ENCODE measurements at regions not wholly inside any gene's neighbourhood (a gene's known extent, or its start where the extent isn't known, plus 50 kb on each side); places are given as distances from the start of the nearest gene placed in this dataset.

DNA sequence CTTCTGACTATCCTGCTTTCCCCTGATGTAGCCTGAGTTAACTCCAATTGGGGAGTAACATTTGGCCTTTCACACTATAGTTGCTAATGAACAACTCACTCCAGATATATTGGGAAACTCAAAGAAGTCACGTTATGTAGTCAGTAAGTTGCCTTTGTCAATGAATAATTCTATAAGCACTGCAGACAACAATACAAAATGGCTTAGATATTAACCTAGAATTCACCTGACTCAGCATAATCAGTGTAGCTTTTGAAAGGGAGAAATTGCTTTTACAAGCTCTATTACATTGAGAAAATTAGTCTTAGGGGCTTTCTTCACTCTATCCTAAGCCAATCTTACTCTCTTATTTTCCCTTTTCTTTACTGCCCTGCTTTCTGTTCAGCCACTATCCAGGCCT is 303.5 kb upstream of the NR5A2 start:
- no peak for DNase-seq

DNA sequence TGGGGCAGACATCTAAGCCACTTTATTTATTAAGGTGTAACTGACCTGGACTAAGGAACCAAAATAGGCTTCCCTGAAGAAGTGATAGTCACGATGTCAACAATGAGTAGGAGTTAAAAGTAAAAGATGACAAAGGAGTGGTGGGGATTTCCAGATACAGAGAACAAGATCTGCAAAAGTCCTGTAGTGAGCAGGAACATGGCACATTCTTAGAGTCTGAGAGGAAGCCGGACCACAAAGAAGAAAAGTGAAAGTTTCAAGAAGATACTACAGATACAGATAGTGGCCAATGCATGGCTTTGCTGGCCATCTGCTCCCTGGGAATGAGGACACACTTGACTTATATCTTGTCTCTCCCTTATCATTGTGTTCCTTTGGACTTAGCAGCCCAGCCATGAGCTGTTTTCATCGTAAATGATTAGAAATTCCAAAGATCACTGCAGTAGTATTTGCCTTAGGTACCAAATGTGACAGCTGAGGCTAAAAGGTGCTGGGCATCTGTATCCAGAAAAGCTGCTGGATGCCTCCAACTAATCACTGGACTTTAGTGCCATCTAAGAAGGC is 302.4 kb upstream of the NR5A2 start:
- no peak for DNase-seq

DNA sequence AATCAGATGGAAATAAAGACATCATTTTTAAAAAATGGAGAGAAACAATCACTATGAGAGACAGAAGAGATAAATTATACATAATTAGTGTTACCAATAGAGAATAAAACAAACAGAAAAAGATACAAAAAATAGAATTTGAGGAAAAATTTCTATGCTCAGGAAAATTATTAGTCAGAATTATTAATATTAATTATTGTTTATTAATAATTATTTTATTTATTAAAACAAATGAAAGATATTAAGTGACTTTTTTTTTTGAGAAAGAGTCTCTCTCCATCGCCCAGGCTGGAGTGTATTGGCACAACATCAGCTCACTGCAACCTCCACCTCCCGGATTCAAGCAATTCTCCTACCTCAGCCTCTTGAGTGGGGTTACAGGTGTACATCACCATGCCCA is 299.8 kb upstream of the NR5A2 start:
- DNase-seq: no peak

DNA sequence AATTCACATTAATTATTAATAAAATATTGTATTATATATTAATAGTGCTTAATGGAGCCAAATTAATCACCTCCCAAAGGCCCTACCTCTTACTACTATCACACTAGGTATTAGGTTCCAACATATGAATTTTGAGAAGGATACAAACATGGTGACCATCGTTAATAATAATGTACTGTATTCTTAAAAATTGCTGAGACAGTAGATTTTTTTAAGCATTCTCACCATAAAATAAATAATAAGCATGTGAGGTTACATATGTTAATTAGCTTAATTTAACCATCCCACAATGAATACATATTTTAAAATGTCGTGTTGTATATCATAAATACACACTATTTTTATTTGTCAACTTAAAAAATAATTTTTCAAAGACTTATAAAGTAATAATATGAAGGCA is 299.2 kb upstream of the NR5A2 start:
- no peak for DNase-seq

DNA sequence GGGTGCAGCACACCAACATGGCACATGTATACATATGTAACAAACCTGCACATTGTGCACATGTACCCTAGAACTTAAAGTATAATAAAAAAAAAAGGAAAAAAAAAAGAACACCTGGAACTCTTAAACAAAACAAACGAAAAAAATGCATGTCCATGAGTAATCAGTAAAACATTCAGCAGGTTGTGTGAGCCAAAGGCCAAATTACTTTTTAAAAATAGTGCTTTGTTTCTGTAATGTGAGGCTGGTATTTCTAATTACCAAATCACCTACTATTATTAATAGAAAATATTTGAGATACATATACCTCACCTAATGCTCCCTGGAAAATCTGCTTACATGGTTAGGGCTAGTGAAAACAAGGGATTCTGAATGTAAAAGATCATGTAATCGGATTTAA is 294.4 kb upstream of the NR5A2 start:
- DNase-seq: no peak

DNA sequence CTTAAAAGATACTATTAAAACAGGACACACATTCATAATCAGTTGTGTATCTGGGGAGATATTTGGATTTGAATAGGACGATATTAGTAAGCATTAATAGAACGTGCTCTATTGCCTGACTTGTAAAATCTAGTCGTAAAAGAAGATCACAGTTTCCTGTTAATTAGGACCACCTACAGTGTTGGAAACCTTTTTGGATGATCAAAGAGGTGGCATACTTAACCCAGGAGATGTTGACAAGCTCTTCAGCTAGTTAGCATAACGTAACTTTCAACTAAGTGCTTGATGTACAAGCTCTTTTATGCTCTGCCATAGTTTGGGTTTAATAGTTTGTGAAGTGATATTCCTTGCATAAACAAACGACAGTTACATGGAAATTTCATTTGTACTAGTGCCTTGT is 293.3 kb upstream of the NR5A2 start:
- no peak for DNase-seq

DNA sequence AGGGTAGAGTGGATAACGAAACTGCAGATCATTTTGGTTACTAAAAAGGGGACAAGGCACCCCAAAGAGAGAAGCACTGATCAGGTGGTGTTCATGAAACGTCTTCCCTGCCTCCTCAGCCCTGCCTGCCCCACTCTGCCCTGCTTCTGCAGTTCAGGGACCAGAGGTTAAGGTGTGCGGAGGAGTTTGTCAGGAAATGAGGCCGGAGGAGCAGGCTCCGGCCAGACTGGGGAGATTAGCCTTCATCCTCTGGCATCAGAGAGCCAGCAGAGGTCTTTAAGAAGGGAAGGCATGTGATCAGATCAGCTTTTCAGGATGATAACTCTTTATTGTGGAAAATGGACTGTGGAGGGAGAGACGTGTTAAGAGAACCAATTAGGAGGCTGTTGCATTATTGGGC is 291.9 kb upstream of the NR5A2 start:
- no peak for DNase-seq

DNA sequence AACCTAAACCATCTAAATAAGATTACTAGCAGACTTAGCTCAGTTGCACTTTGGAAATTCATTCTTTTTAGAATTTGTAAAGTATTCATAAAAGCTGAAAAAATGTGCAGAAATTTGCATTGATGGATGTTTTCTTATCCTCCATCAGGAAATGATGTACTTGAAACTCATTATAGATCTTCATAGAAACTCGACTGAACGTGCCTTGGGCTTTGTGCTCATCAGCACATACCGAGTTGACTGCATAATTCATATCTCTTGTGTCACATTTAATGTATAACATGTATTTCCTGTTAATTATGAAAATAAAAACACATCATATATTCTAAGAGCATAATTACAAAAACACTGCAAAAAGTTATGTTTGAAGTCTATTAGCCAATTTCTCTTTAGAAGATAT is 290.9 kb upstream of the NR5A2 start:
- no peak for DNase-seq

DNA sequence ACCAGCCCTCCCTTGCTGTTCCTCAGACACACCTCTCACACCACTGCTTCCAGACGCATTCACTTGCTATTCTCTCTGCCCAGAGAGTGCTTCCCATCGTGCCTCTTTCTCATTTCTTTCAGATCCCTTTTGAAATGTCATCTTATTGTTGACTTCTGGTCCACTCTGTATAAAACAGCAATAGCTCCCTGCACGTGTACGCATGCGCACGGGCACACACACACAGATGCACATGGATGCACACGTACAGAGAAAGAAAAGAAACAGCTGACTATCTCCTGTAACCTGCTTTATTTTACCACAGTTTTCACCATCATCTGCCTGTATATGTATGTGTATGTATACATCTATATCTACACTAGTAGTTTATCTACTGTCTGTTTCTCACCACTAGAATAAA is 285.9 kb upstream of the NR5A2 start:
- no peak for DNase-seq

DNA sequence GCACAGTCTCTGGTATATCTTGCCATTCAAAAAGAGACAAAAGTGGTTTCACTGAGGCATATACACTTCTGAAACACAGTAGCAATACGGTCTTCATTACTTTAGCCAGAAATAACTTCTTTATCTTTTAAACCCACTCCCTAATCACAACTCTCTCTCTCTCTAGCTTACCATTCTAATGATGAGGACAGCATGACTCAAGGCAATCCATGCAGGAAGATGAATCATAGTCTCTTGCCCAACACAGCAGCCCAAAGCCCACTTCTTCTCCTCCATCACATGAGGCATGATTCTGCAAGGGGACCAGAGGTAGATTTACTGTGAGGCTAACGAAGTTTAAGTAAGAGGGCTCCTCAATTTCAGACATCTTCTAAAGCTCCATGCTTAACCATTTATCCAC is 285.0 kb upstream of the NR5A2 start:
- peak; percentile 20 for DNase-seq

DNA sequence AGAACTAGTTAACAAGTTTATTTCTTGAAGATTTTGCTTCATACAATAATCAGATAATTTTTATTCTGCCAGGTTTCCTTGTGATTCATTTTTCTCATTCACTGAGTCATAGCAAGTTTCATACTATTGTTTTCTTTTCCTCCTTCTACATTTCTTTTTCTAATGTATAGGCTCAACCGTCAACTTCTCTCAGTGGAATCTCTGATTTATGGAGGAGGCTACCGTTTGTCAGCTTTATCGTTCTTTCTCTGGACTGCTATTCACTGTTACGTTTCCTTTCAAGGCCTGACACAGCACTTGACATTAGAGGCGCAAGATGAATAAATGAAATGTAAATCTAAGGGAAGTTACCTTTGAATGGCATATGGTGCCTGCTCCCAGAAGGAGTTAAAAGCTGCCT is 284.3 kb upstream of the NR5A2 start:
- DNase-seq: no peak

DNA sequence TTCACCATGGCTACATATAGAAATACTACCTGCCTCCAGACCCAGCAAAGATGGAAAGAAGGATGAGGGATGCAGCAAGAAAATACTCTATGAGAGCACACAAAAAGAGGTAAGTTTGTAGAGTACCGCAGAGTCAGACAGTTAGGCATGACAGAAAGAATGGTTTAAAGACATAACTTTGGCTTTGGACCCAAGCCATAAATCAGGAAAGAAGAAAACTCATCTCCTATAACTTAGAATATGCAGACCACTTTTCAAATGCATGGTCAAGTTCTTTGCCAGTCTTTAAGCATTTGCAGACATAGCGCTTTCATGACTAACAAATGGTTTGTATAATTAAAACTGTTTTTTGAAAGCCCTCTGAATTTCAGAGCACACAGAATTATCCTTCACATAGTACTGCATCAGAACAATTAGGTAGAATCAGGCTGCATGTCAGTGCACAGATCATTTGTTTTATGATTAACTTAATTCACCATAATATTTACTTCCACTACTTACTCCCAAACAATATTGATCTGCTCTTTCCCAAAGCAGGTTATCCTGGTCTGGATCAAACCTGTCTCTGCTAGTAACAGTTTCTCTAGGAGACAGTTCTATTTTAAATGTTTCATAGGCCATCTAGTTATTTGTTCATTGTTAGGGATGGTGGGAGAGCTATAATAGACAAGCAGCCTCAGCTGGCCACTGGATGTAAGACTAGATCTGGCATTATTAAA is 280.7 kb upstream of the NR5A2 start:
- DNase-seq: no peak

DNA sequence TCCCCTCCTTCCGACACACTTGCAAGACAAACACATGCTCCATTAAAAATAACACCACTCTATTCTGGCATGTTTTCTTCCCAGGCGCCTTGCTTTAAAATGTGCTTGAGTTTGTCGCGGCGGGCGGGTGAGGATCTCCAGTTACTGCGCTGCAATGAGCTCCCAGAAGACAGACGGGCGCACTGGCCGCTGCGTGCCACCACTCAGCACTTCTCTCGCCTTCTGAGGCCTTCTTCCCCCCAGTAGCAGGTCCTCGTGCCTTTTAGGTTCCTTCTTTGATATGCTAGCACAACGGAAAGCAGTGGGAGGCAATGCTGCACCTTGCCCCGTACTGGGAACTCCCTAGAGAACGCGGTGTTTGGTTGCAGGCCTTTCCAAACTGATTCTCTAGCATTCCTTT is 279.5 kb upstream of the NR5A2 start:
- no peak for DNase-seq

DNA sequence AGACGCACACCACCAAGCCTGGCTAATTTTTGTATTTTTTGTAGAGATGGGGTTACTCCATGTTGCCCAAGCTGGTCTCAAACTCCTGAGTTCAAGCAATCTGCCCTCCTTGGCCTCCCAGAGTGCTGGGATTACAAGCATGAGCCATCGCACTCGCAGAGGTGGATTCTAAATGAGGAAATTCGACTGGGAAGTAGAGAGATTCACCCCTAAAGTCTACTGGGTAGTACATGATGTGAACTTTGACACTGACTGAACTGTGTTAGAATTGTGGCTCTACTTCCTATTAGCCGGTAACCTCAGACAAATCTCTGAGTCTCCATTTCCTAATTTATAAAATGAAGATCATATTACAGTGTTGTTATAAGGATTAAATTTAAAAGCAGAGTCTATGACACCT is 276.0 kb upstream of the NR5A2 start:
- no peak for DNase-seq

DNA sequence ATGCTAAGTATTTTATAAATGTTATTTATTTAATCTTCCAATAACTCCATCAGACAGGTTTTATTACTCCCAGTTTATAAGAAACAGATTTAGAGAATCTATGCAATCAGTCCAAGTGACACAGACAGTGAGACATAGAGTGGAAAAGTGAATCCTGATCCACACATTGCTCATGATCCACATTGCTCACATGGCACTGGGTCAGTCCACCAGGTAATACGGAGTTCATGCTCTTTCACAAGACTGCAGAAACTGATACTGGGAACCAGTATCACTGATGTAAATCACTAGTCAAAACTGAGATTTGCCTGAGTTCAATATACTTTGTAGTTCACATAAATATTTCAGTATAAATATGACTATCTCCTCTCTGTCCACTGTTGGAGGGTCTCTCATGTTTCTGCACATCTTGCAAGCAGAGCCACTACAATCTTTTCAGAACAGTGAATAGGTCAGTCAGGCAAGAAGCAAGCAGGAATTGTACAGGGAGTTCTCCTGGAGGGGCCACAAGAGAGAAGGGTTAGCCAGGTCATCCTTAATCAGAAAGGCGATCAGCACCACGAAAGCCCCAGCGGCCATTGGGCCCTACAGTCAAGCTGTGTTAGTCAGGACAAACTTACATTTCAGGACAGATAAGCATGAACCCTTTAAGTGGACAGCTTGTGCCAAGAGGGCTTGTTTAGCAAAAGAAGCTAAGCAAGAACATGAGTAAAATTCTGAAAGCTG is 275.4 kb upstream of the NR5A2 start:
- no peak for DNase-seq

DNA sequence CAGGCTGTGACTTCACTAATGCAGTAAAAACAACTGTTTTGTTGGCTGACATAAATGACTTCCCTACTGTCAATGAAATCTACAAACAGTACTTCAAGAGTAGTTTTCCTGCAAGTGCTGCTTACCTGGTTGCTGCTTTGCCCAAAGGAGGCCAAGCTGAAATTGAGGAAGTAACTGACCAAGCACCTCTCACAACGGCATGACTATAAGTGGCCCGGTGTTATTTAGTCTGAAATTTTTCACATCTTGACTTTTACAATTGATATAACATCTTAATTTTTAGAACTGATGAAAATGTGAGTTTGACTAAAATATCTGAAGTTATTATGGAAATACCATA is 274.9 kb upstream of the NR5A2 start:
- no peak for DNase-seq

DNA sequence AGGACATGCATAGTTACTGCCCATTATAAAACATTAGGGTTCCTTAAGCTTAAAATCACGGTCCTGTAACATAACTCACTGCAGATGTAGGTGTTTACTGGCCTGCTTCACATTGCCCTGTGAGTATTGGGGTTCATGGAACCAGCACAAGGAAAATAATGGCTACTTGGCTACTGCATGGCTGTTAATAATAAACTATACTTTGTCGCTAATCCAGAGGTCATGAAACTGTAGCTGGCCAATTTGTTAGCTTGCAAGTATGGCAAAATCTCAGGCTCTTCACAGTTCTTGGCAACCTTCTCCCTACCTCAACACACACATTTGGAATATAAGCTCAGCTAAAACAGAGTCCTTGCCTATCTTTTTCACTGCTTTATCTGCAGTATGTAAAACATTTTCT is 274.0 kb upstream of the NR5A2 start:
- DNase-seq: no peak

DNA sequence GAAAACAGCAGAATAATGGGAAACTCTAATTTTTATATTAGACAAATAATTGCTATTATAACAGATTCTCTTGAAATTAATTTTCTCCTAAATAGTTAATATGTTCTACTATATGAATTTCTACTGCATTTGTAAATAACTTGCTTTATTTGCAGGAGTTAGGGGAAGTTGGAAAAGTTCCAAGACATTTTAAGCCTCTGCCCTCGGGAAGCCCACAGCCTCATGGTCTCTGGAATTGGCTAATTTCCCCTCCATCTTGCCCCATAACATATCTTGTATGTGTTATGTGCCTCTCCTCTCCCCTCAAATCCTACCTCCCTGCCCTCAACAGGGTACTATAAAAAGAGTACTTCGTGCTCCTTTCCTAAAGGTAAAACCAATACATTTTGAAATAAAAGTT is 271.4 kb upstream of the NR5A2 start:
- no peak for DNase-seq

DNA sequence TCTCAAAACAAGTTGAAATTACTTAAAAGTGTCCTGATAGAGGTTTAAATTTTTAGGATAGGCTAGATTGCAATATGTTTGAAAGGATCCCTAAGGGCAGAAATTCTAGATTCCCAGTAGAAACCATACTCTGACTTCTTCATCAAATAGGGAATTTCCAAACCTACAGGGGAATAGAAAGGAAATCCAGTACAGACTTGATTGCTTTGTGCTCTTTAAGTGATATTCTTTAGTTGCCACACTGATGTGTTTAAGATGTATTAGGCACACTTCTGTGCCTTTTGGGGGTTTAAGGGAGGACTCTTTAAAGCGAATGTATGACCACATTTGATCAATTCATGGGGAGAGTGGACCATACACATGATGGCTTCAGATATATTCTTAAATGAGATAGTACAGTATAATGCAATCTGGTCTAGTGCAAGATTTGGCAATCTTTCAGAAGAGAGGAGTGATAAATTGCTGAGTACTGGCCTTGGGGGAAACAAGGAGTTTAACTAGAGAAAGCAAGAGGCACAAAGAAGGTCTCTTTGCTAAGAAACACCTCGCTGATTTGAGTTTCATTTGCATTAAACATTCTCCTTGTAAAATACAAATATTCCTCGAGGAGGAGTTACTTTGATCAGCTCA is 268.8 kb upstream of the NR5A2 start:
- DNase-seq: no peak

DNA sequence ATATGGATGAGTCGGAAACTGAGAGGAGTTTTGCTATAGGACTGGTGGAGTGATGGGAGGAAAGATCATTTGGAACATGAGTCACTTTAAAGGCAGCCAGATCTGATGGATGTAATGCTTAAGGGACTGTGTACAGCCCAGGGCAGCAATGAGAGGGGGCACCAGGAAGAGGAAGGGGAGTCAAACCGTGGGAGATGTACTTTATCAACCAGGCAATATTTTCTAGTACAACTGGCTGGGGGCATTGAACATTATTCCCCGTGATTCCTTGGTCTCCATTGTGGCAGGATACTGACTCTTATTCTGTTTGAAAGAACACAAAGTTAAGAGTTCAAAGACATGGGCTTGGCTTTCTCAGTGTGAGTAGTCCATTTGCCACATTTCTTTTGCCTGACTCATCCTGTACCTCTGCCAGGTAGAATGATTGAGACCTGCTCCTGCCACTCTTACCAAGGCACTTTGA is 268.2 kb upstream of the NR5A2 start:
- DNase-seq: peak; percentile 24

DNA sequence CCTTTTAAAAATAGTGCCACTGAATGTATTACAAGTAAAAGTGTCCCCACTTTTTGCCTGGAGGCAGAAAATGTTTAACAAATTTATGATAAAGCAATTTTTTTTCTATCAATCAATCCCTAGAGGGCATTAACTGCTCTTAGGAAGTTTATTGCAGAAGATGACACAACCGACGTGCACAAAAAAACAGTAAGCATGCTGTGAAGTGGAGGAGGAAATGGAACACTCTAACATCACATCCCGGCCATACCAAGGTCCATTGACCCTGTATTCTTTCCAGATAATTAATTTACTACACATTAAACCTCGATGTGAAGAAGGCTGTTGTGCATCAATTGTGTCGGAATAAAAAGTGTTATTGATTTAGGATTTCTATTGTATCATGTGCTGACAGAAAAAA is 264.9 kb upstream of the NR5A2 start:
- no peak for DNase-seq

DNA sequence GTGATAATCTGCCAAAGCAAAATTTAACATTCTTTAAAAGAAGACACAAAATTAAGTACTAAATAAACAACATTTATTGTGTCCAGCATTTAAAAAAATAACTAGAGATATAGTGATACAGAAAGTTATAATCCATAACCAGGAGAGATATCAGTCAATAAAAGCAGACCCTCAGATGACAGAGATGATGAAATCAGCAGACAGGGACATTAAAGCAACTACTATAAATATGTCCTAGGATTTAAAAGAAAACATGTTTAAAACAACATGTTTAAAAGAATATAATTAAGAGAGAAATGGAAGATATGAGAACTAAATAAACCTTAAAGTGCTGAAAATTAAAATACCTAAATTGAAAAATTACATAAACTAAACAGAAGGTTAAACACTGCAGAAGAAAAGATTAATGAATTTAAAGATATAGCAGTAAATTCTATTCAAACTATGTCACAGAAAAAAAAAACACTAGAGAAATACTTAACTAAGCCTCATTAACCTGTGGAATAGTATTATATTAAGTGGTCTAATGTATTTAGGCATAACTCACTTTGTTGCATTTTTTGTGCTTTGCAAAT is 261.2 kb upstream of the NR5A2 start:
- DNase-seq: no peak

DNA sequence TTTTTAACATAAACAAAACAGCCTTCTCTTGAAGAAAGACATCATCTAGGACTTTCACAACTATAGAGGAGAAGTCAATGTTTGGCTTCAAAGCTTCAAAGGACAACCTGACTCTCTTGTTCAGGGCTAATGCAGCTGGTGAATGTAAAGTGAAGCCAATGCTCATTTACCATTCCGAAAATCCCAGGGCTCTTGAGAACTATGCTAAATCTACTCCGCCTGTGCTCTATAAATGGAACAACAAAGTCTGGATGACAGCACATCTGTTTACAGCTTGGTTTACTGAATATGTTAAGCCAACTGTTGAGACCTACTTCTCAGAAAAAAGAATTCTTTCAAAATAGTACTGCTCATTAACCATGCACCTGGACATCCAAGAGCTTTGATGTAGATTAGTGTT is 259.8 kb upstream of the NR5A2 start:
- no peak for DNase-seq
